ENCODE measurements at regions not wholly inside any gene's neighbourhood (a gene's known extent, or its start where the extent isn't known, plus 50 kb on each side); places are given as distances from the start of the nearest gene placed in this dataset.

- TF ChIP-seq EZH2phosphoT487 (IDR thresholded peaks at IDR 0.05; ENCODE audit: low read length), result no peak
- no peak for TF ChIP-seq EZH2 (optimal IDR thresholded peaks at IDR 0.05; ENCODE audit: low read depth, low read length)
These were observed 1037.0 kb upstream of the CDH18 start for GRCh38 chr5:21024966-21025365.

Data from MM.1S (cell line).